ENCODE measurements at regions not wholly inside any gene's neighbourhood (a gene's known extent, or its start where the extent isn't known, plus 50 kb on each side); places are given as distances from the start of the nearest gene placed in this dataset.

GRCh38 chr4:24067367-24068193 is 177.7 kb upstream of the PPARGC1A start:
- no peak overlapping the region for H2AFZ ChIP-seq (ENCODE audit: low read length)
- no peak overlapping the region for H4K8ac ChIP-seq (ENCODE audit: extremely low read depth, insufficient read depth, low read length)
- no peaks in the 10 kb centered on the region for H3K27me3 ChIP-seq (replicated peaks in 1 of 4; ENCODE audit: control insufficient read depth in 3 of 4, extremely low read depth in 1 of 4, insufficient read depth in 3 of 4, low read length in 3 of 4)
- POLR2A ChIA-PET (ENCODE audit: partially characterized antibody): interaction anchor here (0.6 kb wide), 1 partner anchor 80 kb away, joined by 3 read pairs; no protein-coding TSS in a partner anchor
- no peak for TF ChIP-seq RFX5 (IDR thresholded peaks at IDR 0.05; ENCODE audit: borderline replicate concordance, low read depth, low read length)
- no peak for TF ChIP-seq KDM4A (IDR thresholded peaks at IDR 0.05; ENCODE audit: low read depth, low read length, severe bottlenecking)
- no peak for TF ChIP-seq CBX5 (IDR thresholded peaks at IDR 0.05; ENCODE audit: low read depth, low read length)
- H3K9me3 ChIP-seq (ENCODE audit: insufficient read depth in 2 of 2, low read depth in 1 of 2, low read length in 1 of 2): no peaks in the 10 kb centered on the region
- no peak overlapping the region for H2BK5ac ChIP-seq (ENCODE audit: low read depth, low read length)
- H4K91ac ChIP-seq (replicated peaks; ENCODE audit: insufficient read length, low read length): no peak overlapping the region
- H3K56ac ChIP-seq (replicated peaks; ENCODE audit: insufficient read length, low read depth, low read length): no peak overlapping the region
- no peaks in the 10 kb centered on the region for H4K20me1 ChIP-seq (replicated peaks in 1 of 2; ENCODE audit: control insufficient read depth in 1 of 2, insufficient read depth in 2 of 2, low read length in 2 of 2)
- FAIRE-seq (no peak), DNase-seq (ENCODE audit: low read depth in 1 of 2, low spot score in 2 of 2) (peak in 1 of 2 experiments; percentile 7)
- no peak overlapping the region for H2BK15ac ChIP-seq (ENCODE audit: low read length)
- no peak overlapping the region for H2BK20ac ChIP-seq (ENCODE audit: low read length)
- no peak overlapping the region for H3K4ac ChIP-seq (replicated peaks; ENCODE audit: insufficient read length, low read depth, low read length)
- H3K79me1 ChIP-seq (ENCODE audit: low read depth, low read length): no peaks in the 10 kb centered on the region
- no peak overlapping the region for H3K4me2 ChIP-seq (ENCODE audit: insufficient read depth in 1 of 2, low read depth in 2 of 2, low read length in 2 of 2)
- no peak overlapping the region for H2AK5ac ChIP-seq (ENCODE audit: low read depth, low read length)
- H2BK120ac ChIP-seq (replicated peaks; ENCODE audit: low read depth, low read length): no peak overlapping the region
- no peak overlapping the region for H3K23ac ChIP-seq (ENCODE audit: insufficient read length)
- H3K79me2 ChIP-seq (ENCODE audit: control insufficient read depth in 1 of 2, insufficient read depth in 2 of 2, low read length in 2 of 2): no peaks in the 10 kb centered on the region
- H3K9ac ChIP-seq (replicated peaks in 1 of 4; ENCODE audit: extremely low read depth in 1 of 4, low read depth in 3 of 4, low read length in 3 of 4): no peak overlapping the region; a peak in 1 of 7 replicates
- H3K4me1 ChIP-seq (replicated peaks in 1 of 4; ENCODE audit: control insufficient read depth in 3 of 4, insufficient read depth in 4 of 4, low read length in 3 of 4): no peaks in the 10 kb centered on the region
- CTCF ChIA-PET (ENCODE audit: partially characterized antibody): interaction anchor here (0.9 to 1.0 kb wide), 2 partner anchors 22 to 35 kb away, joined by 4 to 5 read pairs; no protein-coding TSS in a partner anchor
- H3K23me2 ChIP-seq (ENCODE audit: low read depth, low read length): no peaks in the 10 kb centered on the region; the same call in 1 of the 2 replicates
- no peak overlapping the region for H4K5ac ChIP-seq (ENCODE audit: insufficient read length, low read depth, low read length)
- 92% methylated on average over 13 of the region's 13 CpGs; no CpG with 5 or more reads in 1 of the 2 experiments for WGBS, 2 experiments (ENCODE audit: extremely low coverage in 1 of 2, insufficient coverage in 1 of 2, insufficient read length in 1 of 2, insufficient replicate concordance in 2 of 2, low coverage in 1 of 2, low lambda C conversion rate in 2 of 2, missing lambda C conversion rate in 1 of 2)
- peak overlapping the region; percentile 74; the same call in 1 of the 2 replicates for H3K18ac ChIP-seq (ENCODE audit: extremely low read depth, low read length)
- H3K4me3 ChIP-seq (ENCODE audit: extremely low read depth in 1 of 4, insufficient read depth in 2 of 4, low read depth in 3 of 4, low read length in 4 of 4): no peak overlapping the region
- H2BK12ac ChIP-seq (ENCODE audit: low read depth, low read length): no peak overlapping the region; the same call in 1 of the 2 replicates
- H3K36me3 ChIP-seq (ENCODE audit: control insufficient read depth in 2 of 4, insufficient read depth in 4 of 4, low read length in 3 of 4): no peaks in the 10 kb centered on the region
- H3K14ac ChIP-seq (ENCODE audit: insufficient read length): no peak overlapping the region
- no peak overlapping the region for H3K27ac ChIP-seq (ENCODE audit: low read depth, low read length)
